ENCODE measurements at regions not wholly inside any gene's neighbourhood (a gene's known extent, or its start where the extent isn't known, plus 50 kb on each side); places are given as distances from the start of the nearest gene placed in this dataset.

DNA sequence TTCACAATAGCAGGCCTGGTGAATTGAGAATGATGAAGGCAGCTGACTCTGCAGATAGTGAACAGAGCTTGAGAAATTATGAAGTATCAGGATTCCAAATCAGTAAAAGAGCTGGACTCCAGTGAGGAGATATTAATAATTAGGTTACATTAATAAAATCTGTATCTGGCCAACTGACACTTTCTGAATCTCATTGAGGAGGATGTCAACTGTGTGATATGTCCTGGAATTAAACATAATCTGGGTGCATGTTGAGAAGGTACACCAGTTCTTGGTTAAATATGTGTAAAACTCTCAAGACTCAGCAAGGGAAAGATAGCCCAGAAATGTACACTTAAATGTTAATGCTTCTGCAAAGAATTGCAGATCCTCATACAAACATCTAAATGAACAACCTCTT, 177.8 kb upstream of the SFRP2 start:
- TF ChIP-seq EZH2 (IDR thresholded peaks at IDR 0.05; ENCODE audit: low read depth, unreplicated experiment) (no peak), EZH2phosphoT487 (IDR thresholded peaks at IDR 0.05; ENCODE audit: unreplicated experiment) (no peak), POLR2AphosphoS5 (IDR thresholded peaks at IDR 0.05; ENCODE audit: low read depth) (no peak)
- TF ChIP-seq, protein P1, sequence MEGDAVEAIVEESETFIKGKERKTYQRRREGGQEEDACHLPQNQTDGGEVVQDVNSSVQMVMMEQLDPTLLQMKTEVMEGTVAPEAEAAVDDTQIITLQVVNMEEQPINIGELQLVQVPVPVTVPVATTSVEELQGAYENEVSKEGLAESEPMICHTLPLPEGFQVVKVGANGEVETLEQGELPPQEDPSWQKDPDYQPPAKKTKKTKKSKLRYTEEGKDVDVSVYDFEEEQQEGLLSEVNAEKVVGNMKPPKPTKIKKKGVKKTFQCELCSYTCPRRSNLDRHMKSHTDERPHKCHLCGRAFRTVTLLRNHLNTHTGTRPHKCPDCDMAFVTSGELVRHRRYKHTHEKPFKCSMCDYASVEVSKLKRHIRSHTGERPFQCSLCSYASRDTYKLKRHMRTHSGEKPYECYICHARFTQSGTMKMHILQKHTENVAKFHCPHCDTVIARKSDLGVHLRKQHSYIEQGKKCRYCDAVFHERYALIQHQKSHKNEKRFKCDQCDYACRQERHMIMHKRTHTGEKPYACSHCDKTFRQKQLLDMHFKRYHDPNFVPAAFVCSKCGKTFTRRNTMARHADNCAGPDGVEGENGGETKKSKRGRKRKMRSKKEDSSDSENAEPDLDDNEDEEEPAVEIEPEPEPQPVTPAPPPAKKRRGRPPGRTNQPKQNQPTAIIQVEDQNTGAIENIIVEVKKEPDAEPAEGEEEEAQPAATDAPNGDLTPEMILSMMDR (conservative IDR thresholded peaks at IDR 0.05; ENCODE audit: low read depth in 2 of 2) = no peak
- TF ChIP-seq, protein P2, sequence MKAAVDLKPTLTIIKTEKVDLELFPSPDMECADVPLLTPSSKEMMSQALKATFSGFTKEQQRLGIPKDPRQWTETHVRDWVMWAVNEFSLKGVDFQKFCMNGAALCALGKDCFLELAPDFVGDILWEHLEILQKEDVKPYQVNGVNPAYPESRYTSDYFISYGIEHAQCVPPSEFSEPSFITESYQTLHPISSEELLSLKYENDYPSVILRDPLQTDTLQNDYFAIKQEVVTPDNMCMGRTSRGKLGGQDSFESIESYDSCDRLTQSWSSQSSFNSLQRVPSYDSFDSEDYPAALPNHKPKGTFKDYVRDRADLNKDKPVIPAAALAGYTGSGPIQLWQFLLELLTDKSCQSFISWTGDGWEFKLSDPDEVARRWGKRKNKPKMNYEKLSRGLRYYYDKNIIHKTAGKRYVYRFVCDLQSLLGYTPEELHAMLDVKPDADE (IDR thresholded peaks at IDR 0.05) = no peak
- TF ChIP-seq, protein P3, sequence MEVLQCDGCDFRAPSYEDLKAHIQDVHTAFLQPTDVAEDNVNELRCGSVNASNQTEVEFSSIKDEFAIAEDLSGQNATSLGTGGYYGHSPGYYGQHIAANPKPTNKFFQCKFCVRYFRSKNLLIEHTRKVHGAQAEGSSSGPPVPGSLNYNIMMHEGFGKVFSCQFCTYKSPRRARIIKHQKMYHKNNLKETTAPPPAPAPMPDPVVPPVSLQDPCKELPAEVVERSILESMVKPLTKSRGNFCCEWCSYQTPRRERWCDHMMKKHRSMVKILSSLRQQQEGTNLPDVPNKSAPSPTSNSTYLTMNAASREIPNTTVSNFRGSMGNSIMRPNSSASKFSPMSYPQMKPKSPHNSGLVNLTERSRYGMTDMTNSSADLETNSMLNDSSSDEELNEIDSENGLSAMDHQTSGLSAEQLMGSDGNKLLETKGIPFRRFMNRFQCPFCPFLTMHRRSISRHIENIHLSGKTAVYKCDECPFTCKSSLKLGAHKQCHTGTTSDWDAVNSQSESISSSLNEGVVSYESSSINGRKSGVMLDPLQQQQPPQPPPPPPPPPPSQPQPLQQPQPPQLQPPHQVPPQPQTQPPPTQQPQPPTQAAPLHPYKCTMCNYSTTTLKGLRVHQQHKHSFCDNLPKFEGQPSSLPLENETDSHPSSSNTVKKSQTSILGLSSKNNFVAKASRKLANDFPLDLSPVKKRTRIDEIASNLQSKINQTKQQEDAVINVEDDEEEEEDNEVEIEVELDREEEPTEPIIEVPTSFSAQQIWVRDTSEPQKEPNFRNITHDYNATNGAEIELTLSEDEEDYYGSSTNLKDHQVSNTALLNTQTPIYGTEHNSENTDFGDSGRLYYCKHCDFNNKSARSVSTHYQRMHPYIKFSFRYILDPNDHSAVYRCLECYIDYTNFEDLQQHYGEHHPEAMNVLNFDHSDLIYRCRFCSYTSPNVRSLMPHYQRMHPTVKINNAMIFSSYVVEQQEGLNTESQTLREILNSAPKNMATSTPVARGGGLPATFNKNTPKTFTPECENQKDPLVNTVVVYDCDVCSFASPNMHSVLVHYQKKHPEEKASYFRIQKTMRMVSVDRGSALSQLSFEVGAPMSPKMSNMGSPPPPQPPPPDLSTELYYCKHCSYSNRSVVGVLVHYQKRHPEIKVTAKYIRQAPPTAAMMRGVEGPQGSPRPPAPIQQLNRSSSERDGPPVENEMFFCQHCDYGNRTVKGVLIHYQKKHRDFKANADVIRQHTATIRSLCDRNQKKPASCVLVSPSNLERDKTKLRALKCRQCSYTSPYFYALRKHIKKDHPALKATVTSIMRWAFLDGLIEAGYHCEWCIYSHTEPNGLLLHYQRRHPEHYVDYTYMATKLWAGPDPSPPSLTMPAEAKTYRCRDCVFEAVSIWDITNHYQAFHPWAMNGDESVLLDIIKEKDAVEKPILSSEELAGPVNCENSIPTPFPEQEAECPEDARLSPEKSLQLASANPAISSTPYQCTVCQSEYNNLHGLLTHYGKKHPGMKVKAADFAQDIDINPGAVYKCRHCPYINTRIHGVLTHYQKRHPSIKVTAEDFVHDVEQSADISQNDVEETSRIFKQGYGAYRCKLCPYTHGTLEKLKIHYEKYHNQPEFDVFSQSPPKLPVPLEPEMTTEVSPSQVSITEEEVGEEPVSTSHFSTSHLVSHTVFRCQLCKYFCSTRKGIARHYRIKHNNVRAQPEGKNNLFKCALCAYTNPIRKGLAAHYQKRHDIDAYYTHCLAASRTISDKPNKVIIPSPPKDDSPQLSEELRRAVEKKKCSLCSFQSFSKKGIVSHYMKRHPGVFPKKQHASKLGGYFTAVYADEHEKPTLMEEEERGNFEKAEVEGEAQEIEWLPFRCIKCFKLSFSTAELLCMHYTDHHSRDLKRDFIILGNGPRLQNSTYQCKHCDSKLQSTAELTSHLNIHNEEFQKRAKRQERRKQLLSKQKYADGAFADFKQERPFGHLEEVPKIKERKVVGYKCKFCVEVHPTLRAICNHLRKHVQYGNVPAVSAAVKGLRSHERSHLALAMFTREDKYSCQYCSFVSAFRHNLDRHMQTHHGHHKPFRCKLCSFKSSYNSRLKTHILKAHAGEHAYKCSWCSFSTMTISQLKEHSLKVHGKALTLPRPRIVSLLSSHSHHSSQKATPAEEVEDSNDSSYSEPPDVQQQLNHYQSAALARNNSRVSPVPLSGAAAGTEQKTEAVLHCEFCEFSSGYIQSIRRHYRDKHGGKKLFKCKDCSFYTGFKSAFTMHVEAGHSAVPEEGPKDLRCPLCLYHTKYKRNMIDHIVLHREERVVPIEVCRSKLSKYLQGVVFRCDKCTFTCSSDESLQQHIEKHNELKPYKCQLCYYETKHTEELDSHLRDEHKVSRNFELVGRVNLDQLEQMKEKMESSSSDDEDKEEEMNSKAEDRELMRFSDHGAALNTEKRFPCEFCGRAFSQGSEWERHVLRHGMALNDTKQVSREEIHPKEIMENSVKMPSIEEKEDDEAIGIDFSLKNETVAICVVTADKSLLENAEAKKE (CRISPR knock-in tag; IDR thresholded peaks at IDR 0.05) = no peak
- TF ChIP-seq, protein P4, sequence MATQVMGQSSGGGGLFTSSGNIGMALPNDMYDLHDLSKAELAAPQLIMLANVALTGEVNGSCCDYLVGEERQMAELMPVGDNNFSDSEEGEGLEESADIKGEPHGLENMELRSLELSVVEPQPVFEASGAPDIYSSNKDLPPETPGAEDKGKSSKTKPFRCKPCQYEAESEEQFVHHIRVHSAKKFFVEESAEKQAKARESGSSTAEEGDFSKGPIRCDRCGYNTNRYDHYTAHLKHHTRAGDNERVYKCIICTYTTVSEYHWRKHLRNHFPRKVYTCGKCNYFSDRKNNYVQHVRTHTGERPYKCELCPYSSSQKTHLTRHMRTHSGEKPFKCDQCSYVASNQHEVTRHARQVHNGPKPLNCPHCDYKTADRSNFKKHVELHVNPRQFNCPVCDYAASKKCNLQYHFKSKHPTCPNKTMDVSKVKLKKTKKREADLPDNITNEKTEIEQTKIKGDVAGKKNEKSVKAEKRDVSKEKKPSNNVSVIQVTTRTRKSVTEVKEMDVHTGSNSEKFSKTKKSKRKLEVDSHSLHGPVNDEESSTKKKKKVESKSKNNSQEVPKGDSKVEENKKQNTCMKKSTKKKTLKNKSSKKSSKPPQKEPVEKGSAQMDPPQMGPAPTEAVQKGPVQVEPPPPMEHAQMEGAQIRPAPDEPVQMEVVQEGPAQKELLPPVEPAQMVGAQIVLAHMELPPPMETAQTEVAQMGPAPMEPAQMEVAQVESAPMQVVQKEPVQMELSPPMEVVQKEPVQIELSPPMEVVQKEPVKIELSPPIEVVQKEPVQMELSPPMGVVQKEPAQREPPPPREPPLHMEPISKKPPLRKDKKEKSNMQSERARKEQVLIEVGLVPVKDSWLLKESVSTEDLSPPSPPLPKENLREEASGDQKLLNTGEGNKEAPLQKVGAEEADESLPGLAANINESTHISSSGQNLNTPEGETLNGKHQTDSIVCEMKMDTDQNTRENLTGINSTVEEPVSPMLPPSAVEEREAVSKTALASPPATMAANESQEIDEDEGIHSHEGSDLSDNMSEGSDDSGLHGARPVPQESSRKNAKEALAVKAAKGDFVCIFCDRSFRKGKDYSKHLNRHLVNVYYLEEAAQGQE (IDR thresholded peaks at IDR 0.05; ENCODE audit: unreplicated experiment) = no peak
